ENCODE measurements at regions not wholly inside any gene's neighbourhood (a gene's known extent, or its start where the extent isn't known, plus 50 kb on each side); places are given as distances from the start of the nearest gene placed in this dataset.

DNA sequence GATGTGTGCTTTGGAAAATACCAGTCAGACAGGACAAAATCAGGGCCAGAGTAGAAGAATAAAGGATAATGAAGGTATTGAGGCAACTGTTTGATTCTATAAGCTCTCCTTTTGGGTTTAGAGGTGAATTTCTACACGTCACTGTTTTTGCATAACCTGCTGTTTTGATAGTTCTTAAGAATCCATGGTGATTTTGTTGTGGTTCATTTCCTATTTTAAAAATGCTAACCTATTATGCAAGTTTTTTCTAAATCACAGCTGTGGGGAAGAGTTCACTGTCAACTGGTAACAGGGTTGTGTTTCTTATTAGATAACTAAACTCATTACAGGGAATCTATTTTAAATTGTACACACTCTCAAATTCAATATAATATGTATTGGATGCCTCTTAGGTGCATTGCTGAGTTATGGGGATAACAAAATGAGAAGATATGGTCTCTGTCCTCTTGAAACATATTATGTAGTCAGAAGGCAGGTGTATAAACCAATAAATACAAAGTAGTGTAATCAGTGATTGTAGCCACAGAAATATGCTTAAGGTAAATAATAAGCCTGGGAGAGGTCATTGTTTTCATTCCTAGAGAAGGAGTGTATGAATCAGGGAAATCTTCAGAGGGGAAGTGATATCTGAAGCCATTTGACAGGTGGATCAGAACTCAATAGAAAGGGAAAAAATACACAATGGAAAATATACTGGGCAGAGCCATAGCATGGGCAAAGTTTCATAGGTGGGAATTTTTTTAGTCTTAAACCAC is 192.5 kb downstream of the FAT3 start:
- TF ChIP-seq, protein P1, sequence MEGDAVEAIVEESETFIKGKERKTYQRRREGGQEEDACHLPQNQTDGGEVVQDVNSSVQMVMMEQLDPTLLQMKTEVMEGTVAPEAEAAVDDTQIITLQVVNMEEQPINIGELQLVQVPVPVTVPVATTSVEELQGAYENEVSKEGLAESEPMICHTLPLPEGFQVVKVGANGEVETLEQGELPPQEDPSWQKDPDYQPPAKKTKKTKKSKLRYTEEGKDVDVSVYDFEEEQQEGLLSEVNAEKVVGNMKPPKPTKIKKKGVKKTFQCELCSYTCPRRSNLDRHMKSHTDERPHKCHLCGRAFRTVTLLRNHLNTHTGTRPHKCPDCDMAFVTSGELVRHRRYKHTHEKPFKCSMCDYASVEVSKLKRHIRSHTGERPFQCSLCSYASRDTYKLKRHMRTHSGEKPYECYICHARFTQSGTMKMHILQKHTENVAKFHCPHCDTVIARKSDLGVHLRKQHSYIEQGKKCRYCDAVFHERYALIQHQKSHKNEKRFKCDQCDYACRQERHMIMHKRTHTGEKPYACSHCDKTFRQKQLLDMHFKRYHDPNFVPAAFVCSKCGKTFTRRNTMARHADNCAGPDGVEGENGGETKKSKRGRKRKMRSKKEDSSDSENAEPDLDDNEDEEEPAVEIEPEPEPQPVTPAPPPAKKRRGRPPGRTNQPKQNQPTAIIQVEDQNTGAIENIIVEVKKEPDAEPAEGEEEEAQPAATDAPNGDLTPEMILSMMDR (IDR thresholded peaks at IDR 0.05; ENCODE audit: insufficient read depth in 1 of 2, low read depth in 1 of 2, low read length in 1 of 2, severe bottlenecking in 1 of 2, unreplicated experiment in 1 of 2), result no peak
- H3K36me3 ChIP-seq (ENCODE audit: control insufficient read depth, insufficient read depth, low read length), result no peaks in the 10 kb centered on the region
- CTCF ChIA-PET, result no interaction called here
- no peaks in the 10 kb centered on the region for H3K27me3 Mint-ChIP-seq (ENCODE audit: insufficient read depth, unreplicated experiment)
- H3K4me1 Mint-ChIP-seq (ENCODE audit: low read depth, unreplicated experiment), result peaks cover 18% of the 10 kb centered on the region
- H3K27me3 ChIP-seq (replicated peaks; ENCODE audit: control insufficient read depth, insufficient read depth, low read length), result no peaks in the 10 kb centered on the region
- peak overlapping the region; percentile 58 for H3K27ac Mint-ChIP-seq (ENCODE audit: unreplicated experiment)
- H3K9me3 ChIP-seq, result no peaks in the 10 kb centered on the region
- BruUV-seq (replicated peaks), result no TSS peak
- DNase-seq, result peak in 1 of 2 experiments; percentile 35
- H3K4me3 ChIP-seq (ENCODE audit: low read depth, low read length), result no peak overlapping the region
- peaks cover 14% of the 10 kb centered on the region for H3K4me1 ChIP-seq
- POLR2A ChIA-PET, result no interaction called here
- H3K9me3 Mint-ChIP-seq (ENCODE audit: unreplicated experiment), result no peaks in the 10 kb centered on the region
- intact Hi-C loops (cut with micrococcal nuclease; ENCODE audit: unreplicated experiment), result loop anchor here (1.0 kb wide), 1 partner anchor 149 kb away; no protein-coding TSS in a partner anchor
- H3K36me3 Mint-ChIP-seq (ENCODE audit: insufficient read depth, unreplicated experiment), result no peaks in the 10 kb centered on the region
- H3K4me3 Mint-ChIP-seq (ENCODE audit: unreplicated experiment), result no peak overlapping the region

DNA sequence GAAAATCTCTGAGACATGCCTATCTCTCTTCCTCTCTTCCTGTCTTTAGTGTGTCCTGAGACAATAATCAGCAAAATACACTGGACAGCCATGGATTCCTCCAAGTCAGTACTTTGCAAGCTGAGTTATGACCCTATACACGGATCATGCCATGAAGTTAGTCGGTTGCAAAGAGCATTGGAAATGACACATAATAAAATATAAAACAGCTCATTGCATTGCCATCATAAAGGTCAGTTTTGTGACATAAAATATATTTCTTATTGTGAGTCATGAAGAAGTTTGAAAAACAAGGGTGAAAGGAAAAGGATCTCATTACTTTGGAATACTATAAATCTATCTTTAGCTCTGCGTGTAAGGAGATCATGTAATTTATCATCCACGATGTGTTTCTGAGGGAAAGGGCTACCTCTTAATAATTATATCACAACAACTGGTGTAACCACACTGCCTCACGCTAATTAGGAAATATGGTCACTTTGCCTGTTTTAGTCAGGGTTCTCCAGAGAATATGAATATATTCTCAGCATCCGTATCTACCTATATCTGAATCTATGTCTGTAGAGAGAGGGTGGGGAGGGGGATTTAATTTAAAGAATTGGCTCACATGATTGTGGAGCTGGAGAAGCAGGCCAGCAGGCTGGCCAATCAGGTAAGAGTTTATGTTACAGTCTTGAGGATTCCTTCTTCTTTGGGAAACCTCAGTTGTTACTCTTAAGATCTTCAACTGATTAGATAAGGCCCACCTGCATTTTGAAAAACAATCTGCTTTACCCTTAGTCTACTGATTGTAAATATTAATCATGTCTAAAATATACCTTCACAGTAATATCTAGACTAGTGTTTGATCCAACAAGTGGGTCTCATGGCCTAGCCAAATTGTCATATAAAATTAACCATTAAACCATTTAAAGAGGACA is 198.8 kb downstream of the FAT3 start:
- no peaks in the 10 kb centered on the region for H3K9me3 Mint-ChIP-seq (ENCODE audit: unreplicated experiment)
- BruUV-seq (replicated peaks), result no TSS peak

DNA sequence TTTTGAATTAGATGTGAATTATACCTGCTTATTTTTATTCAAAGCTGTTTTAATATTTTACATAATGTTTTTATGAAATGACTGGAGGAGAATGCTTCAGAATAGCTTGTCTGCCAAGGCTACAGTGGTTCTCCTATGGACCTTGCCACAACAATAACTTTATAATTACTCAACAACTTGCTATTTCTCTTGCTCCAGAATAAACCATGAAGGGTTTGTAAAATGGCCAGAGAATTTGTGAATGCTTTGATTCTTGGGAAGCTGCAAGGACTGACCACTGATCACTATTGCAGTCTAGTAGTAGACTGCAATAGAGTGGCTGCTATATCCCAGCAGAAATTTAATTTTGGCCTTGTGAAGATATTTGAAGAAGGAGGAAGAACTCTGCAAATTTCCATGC is 199.7 kb downstream of the FAT3 start:
- H3K4me3 ChIP-seq (ENCODE audit: low read depth, low read length), result no peak overlapping the region
- Mint-ChIP-seq H3K27me3 (ENCODE audit: insufficient read depth, unreplicated experiment) (peaks cover 2% of the 10 kb centered on the region), H3K4me3 (ENCODE audit: unreplicated experiment) (no peak overlapping the region), H3K36me3 (ENCODE audit: insufficient read depth, unreplicated experiment) (no peaks in the 10 kb centered on the region), H3K9me3 (ENCODE audit: unreplicated experiment) (no peaks in the 10 kb centered on the region), H3K4me1 (ENCODE audit: low read depth, unreplicated experiment) (no peaks in the 10 kb centered on the region), H3K27ac (ENCODE audit: unreplicated experiment) (no peak overlapping the region)
- TF ChIP-seq, protein P1 (IDR thresholded peaks at IDR 0.05; ENCODE audit: insufficient read depth in 1 of 2, low read depth in 1 of 2, low read length in 1 of 2, severe bottlenecking in 1 of 2, unreplicated experiment in 1 of 2), result no peak
- ChIA-PET CTCF (no interaction called here), POLR2A (no interaction called here)
- no peaks in the 10 kb centered on the region for H3K36me3 ChIP-seq (ENCODE audit: control insufficient read depth, insufficient read depth, low read length)
- BruUV-seq (replicated peaks), result no TSS peak
- DNase-seq, result no peak
- H3K9me3 ChIP-seq, result no peaks in the 10 kb centered on the region
- intact Hi-C loops (cut with micrococcal nuclease; ENCODE audit: unreplicated experiment), result no loop called here
- no peaks in the 10 kb centered on the region for H3K27me3 ChIP-seq (replicated peaks; ENCODE audit: control insufficient read depth, insufficient read depth, low read length)
- no peaks in the 10 kb centered on the region for H3K4me1 ChIP-seq

More for the DNA sequence above, 198.8 kb downstream of the FAT3 start:
- DNase-seq, result no peak
- Mint-ChIP-seq H3K4me1 (ENCODE audit: low read depth, unreplicated experiment) (no peaks in the 10 kb centered on the region), H3K36me3 (ENCODE audit: insufficient read depth, unreplicated experiment) (no peaks in the 10 kb centered on the region), H3K27ac (ENCODE audit: unreplicated experiment) (no peak overlapping the region), H3K4me3 (ENCODE audit: unreplicated experiment) (no peak overlapping the region), H3K27me3 (ENCODE audit: insufficient read depth, unreplicated experiment) (peaks cover 2% of the 10 kb centered on the region)
- Histone ChIP-seq H3K4me3 (ENCODE audit: low read depth, low read length) (no peak overlapping the region), H3K27me3 (replicated peaks; ENCODE audit: control insufficient read depth, insufficient read depth, low read length) (no peaks in the 10 kb centered on the region), H3K36me3 (ENCODE audit: control insufficient read depth, insufficient read depth, low read length) (no peaks in the 10 kb centered on the region), H3K4me1 (no peaks in the 10 kb centered on the region), H3K9me3 (no peaks in the 10 kb centered on the region)
- intact Hi-C loops (cut with micrococcal nuclease; ENCODE audit: unreplicated experiment), result no loop called here
- CTCF ChIA-PET, result no interaction called here
- POLR2A ChIA-PET, result no interaction called here
- TF ChIP-seq, protein P1 (IDR thresholded peaks at IDR 0.05; ENCODE audit: insufficient read depth in 1 of 2, low read depth in 1 of 2, low read length in 1 of 2, severe bottlenecking in 1 of 2, unreplicated experiment in 1 of 2), result no peak

Data from Caco-2 (cell line).